ENCODE measurements at regions not wholly inside any gene's neighbourhood (a gene's known extent, or its start where the extent isn't known, plus 50 kb on each side); places are given as distances from the start of the nearest gene placed in this dataset.

DNA sequence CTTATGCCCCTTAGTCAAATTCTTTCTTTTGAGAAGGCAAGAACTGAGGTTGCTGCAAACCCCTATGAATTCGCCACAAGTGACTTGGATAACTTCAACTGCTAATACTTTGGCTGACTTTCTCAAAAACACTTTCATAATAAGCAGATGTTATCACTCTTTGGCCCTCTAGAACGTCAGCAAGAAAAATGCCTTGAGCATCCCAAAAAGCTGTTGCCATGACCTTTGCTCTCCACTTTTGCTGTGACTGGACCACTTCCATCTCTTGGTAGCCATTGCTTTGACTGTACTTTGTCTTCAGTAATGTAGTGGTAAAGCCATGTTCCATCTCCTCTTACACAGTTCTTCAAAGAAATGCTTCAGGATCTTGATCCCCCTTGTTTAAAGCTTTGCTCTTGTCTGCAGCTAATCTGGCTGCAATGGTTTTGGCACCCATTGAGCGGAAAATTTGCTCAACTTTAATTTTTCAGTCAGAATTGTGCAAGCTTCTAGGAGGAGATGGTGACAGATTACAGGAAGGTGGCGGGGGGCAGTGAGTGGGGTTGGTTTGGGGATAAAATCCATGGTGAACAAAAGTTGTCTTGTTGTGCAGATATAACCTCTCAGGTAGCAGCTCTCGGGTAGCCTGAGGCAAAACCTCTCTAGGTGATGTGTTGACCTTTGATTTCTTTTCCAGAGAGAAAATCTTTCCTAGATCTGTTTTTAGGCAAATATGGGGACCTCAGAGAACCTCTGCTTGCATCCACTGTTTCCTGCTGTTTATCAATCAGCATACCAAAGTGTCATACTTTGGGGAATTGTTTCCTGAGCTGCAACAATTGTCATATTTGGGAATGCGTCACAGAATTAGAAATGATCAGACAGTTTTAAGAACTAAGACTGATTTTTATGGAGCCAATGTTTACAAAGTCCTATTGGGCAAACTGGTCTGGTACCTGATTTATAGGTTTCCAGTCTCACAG lies 83.6 kb downstream of the CCR1 start:
- DNase-seq: no peak
- H3K36me3 Mint-ChIP-seq: peaks cover 0 to 5% (median 0%) of the 10 kb centered on the region in 3 donors
- H3K4me1 Mint-ChIP-seq: peaks cover 10 to 18% of the 10 kb centered on the region in 2 donors
- H3K27ac Mint-ChIP-seq: no peak overlapping the region
- no peak overlapping the region for H3K4me3 Mint-ChIP-seq
- peaks cover 0 to 4% (median 2%) of the 10 kb centered on the region in 3 donors for H3K27me3 Mint-ChIP-seq (ENCODE audit: low read depth in 3 of 3)
- H3K9me3 Mint-ChIP-seq: no peaks in the 10 kb centered on the region

DNA sequence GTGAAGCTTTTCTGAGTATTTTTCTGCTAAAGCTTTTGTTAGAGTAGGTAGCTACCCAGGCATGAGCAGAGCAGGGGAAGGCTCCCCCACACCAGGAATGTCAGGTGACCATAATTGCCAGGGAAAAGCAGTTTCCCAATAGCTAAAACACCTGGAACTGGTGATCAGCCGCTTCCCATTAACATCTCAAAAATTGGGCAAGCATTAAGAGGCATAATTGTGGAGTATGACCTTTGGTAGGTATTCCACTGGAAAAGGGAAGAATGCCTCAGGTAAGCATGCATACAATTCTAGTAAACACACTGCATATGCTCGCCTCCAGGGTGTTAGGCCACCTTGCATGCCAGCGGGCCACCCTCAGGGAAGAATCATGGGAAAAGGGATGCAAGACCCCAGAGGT lies 84.5 kb downstream of the CCR1 start:
- H3K9me3 Mint-ChIP-seq: no peaks in the 10 kb centered on the region
- H3K27me3 Mint-ChIP-seq (ENCODE audit: low read depth in 3 of 3): peaks cover 0 to 4% (median 2%) of the 10 kb centered on the region in 3 donors
- peaks cover 0 to 5% (median 0%) of the 10 kb centered on the region in 3 donors for H3K36me3 Mint-ChIP-seq
- peaks cover 5 to 9% of the 10 kb centered on the region in 2 donors for H3K4me1 Mint-ChIP-seq
- H3K4me3 Mint-ChIP-seq: no peak overlapping the region
- DNase-seq: no peak
- no peak overlapping the region for H3K27ac Mint-ChIP-seq

DNA sequence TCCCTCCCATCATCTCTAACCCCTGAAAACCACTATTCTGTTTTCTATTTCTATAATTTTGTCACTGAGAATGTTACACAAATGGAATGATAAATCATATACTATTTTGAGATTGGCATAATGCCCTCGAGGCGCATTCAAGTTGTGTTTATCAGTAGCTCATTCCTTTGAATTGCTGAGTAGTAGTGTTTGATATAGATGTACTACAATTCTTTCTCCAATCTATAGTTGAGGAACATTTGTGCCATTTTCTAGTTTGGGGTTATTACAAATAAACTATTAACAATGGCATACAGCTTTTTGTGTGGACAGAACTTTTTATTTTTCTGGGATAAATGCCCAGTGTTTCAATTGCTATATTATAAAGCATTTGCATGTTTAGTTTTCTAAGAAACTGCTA lies 86.0 kb downstream of the CCR1 start:
- Mint-ChIP-seq H3K27ac (no peak overlapping the region), H3K36me3 (peaks cover 0 to 5% (median 0%) of the 10 kb centered on the region in 3 donors), H3K27me3 (ENCODE audit: low read depth in 3 of 3) (peaks cover 0 to 2% (median 2%) of the 10 kb centered on the region in 3 donors), H3K4me3 (no peak overlapping the region), H3K9me3 (no peaks in the 10 kb centered on the region), H3K4me1 (peaks cover 5 to 8% of the 10 kb centered on the region in 2 donors)
- no peak for DNase-seq

DNA sequence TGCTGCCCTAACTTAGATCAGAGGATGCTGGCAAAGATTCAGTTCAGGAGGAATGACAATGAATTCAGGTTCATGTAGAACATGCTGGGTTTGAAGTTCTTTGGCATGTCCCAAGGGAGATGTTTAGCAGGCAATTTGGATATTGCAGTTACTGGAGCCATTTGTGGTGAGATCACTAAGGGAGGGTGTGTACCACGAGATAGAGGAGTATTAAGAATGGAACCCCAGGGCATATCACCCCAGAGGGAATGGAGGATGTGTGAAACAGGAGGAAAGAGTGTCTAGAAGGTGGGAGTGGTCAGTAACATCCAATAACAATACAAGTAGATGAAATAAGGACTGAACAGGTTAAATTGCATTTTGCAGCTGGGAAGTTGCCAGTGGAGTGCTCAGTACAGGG lies 87.1 kb downstream of the CCR1 start:
- Mint-ChIP-seq H3K4me3 (no peak overlapping the region), H3K4me1 (peaks cover 5 to 8% of the 10 kb centered on the region in 2 donors), H3K9me3 (no peaks in the 10 kb centered on the region), H3K36me3 (peaks cover 0 to 5% (median 0%) of the 10 kb centered on the region in 3 donors), H3K27ac (peak overlapping the region in 1 of 6 donors; percentile 34), H3K27me3 (ENCODE audit: low read depth in 3 of 3) (peaks cover 0 to 2% (median 2%) of the 10 kb centered on the region in 3 donors)
- no peak for DNase-seq

DNA sequence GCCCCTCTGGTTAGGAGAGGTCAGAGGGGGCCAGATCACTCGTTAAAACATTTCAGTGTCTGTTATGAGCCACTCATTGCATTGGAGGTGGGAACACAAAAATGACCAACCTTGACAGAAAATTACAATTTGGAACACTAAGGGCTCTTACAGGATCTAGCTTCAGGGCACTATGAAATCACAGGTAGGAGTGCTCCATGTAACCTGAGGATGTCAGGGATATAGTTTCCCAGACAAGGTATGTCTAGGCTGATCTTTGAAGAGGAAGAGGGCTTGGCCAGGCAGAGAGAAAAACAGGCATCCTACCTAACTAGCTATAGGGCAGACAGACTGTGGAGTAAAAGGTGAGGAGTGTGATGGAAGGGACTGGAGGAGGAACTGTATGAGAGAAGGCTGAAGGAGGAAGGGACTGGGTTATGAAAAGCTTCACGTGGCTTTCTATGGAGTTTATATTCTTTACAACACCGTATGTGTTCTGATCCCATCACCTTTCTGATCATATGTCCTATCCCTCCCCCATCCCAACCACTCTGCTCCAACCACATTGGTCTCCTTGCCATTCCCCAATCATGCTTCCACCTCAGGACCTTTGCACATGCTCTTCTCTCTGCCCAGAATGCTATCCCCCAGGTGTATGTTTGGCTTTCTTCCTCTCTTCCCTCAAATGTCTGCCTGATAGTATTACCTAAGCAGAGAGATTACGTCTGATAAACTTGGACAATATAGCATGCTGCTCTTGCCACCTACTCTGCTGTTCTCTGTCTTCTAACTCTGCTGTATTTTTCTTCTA lies 88.2 kb downstream of the CCR1 start:
- DNase-seq: no peak
- H3K4me1 Mint-ChIP-seq: peaks cover 5 to 8% of the 10 kb centered on the region in 2 donors
- H3K4me3 Mint-ChIP-seq: no peak overlapping the region
- H3K9me3 Mint-ChIP-seq: no peaks in the 10 kb centered on the region
- H3K36me3 Mint-ChIP-seq: peaks cover 0 to 5% (median 0%) of the 10 kb centered on the region in 3 donors
- peaks cover 0 to 2% (median 2%) of the 10 kb centered on the region in 3 donors for H3K27me3 Mint-ChIP-seq (ENCODE audit: low read depth in 3 of 3)
- peak overlapping the region in 1 of 6 donors; percentile 22 for H3K27ac Mint-ChIP-seq

DNA sequence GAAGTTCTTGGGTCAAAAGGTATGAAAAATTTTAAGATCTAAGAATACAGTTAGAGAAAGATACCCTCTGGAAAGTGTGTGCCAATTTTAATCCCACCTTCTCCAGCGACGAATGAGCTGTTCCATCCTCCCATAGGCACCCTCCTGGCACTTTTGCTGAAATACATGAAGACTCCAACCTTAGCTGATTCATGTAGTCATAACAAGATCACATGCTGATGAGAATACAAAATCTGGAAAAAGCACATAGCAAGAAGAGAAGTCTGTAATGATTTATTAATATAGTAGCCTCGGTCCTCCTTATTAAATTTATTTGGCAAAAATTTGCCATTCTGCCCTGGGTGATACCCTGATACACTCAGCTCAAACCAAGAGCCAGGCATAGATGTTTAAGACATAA lies 88.9 kb downstream of the CCR1 start:
- Mint-ChIP-seq H3K27me3 (ENCODE audit: low read depth in 3 of 3) (peaks cover 0 to 2% (median 2%) of the 10 kb centered on the region in 3 donors), H3K27ac (no peak overlapping the region)
- DNase-seq: no peak

DNA sequence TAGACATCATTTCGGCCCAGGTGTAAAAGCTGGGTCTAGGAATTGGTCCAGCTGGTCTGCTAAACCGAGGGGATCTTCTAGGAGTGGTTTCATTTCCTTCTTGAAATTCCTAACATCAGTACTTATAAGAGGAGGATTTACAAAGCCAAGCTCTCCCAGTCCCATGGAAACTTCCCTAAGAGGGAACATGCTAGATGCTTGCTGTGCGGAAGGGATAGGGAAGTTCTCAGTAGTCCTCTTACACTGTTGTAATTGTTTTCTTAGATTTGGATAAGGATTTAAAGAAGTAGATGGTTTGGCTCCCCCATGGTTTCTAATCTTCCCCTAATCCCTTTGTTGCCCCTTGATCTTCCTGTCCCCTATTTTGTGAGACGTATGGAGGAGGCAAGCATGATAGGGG lies 89.7 kb upstream of the XCR1 start:
- H3K27ac Mint-ChIP-seq: no peak overlapping the region
- peaks cover 0 to 2% (median 2%) of the 10 kb centered on the region in 3 donors for H3K27me3 Mint-ChIP-seq (ENCODE audit: low read depth in 3 of 3)
- no peak overlapping the region for H3K4me3 Mint-ChIP-seq
- peaks cover 8 to 10% of the 10 kb centered on the region in 2 donors for H3K4me1 Mint-ChIP-seq
- no peak for DNase-seq
- no peaks in the 10 kb centered on the region for H3K9me3 Mint-ChIP-seq
- H3K36me3 Mint-ChIP-seq: peaks cover 0 to 5% (median 0%) of the 10 kb centered on the region in 3 donors

More for the DNA sequence above, 88.9 kb downstream of the CCR1 start:
- Mint-ChIP-seq H3K9me3 (no peaks in the 10 kb centered on the region), H3K4me1 (peaks cover under 1 to 3% of the 10 kb centered on the region in 2 donors), H3K36me3 (peaks cover 0 to 5% (median 0%) of the 10 kb centered on the region in 3 donors), H3K4me3 (no peak overlapping the region)

DNA sequence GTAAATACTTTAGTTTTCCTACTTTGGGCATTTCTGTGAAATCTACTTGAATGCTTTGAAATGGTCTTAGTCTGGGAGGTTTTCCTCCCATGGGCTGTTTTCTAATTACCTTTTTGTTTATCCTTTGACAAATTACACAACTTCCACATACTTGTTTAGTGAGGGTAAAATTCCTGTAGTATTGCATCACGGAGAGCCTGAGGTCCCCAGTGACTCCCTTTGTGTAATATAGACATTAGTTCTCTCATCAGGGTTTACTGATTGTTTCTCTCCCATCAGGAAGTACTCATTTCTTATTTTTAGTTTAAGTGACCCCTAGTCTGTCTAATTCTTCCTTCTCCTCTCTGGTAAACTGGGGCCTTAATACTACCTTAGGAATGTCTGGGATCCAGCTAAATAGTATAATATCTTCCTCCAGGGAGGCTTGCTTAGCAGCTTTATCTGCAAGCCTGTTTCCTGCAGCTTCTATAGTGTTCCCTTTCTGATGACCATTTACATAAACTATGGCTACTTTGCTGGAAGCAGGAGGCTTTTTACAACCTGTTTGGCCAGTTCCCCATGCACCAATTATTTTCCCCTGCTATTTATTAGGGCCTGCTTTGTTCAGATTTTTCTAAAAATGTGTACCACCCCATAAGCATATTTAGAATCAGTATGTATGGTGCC lies 87.2 kb upstream of the XCR1 start:
- Mint-ChIP-seq H3K36me3 (no peaks in the 10 kb centered on the region), H3K27me3 (ENCODE audit: low read depth in 3 of 3) (peaks cover 0 to 2% (median 1%) of the 10 kb centered on the region in 3 donors), H3K4me3 (no peak overlapping the region), H3K27ac (peak overlapping the region in 1 of 6 donors; percentile 19), H3K9me3 (no peaks in the 10 kb centered on the region), H3K4me1 (peaks cover 33% of the 10 kb centered on the region in 2 donors)
- DNase-seq: no peak

DNA sequence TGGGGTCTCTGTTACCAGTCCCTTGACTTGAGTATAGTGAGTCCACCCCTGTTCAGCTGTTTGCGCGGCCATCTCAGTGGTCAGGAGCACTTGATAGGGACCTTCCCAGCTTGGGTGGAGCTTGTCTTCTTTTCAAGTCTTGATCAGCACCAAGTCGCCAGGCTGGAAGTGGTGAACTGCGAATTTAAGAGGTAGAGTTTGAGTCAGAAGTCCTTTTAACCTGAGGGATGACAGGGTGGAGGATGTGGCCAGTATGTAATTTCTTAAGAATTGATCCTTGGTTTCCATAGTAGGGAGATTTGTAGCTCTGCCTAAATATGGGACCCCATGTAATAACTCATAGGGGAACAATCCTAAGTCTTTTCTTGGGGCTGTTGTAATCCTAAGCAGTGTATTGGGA lies 86.3 kb upstream of the XCR1 start:
- no peak overlapping the region for H3K4me3 Mint-ChIP-seq
- H3K27ac Mint-ChIP-seq: peak overlapping the region in 1 of 6 donors; percentile 22
- peaks cover 0 to 5% (median 2%) of the 10 kb centered on the region in 3 donors for H3K27me3 Mint-ChIP-seq (ENCODE audit: low read depth in 3 of 3)
- H3K4me1 Mint-ChIP-seq: peaks cover 41 to 42% of the 10 kb centered on the region in 2 donors
- no peak for DNase-seq
- H3K9me3 Mint-ChIP-seq: no peaks in the 10 kb centered on the region
- H3K36me3 Mint-ChIP-seq: peaks cover 0 to 3% (median 0%) of the 10 kb centered on the region in 3 donors

DNA sequence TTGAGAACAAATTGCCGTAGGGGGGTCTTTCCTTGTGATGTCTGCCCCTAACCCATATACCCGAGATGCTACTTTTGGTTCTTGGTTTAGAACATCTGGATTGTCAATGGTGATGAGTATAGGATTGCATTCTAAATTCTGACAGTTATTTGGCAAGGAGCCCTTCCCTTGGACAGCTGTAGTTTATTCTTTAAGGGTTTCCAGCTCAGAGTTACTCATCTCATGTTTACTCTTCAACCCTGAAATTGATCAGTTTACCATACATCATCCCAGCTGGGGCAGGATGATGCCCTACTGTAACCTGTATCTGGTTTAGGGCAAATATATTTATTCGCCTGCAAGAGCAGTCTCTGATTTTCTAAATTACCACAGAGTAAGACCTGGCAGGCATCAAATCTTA lies 85.7 kb upstream of the XCR1 start:
- H3K36me3 Mint-ChIP-seq: peaks cover 0 to 3% (median 0%) of the 10 kb centered on the region in 3 donors

DNA sequence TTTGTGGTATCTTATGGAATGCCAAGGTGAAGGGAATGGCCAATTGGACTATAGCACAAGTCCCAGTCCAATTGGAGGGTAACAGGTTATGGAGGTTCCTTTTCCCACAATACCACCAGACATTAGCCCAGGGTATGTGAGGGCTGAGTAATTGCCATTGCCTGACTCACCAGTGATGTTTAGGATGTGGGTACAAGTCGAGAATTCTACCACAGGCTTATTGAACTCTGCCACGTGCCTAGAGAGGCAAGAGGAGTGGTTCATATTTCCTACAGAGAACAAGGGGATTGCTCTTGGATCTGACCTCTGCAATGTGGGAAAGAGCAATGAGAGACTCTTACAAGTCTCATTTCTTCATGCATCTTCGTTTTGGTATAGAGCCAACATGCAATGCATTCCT lies 85.0 kb upstream of the XCR1 start:
- no peak overlapping the region for H3K4me3 Mint-ChIP-seq
- H3K27ac Mint-ChIP-seq: peak overlapping the region in 3 of 6 donors; percentile 10 to 60 (median 34)
- H3K9me3 Mint-ChIP-seq: no peaks in the 10 kb centered on the region
- peaks cover 55% of the 10 kb centered on the region in 2 donors for H3K4me1 Mint-ChIP-seq
- H3K36me3 Mint-ChIP-seq: peaks cover 0 to 3% (median 0%) of the 10 kb centered on the region in 3 donors
- DNase-seq: no peak
- peaks cover 3 to 5% (median 5%) of the 10 kb centered on the region in 3 donors for H3K27me3 Mint-ChIP-seq (ENCODE audit: low read depth in 3 of 3)

More for the DNA sequence above, 85.7 kb upstream of the XCR1 start:
- Mint-ChIP-seq H3K4me3 (no peak overlapping the region), H3K27ac (no peak overlapping the region), H3K4me1 (peaks cover 48% of the 10 kb centered on the region in 2 donors), H3K9me3 (no peaks in the 10 kb centered on the region), H3K27me3 (ENCODE audit: low read depth in 3 of 3) (peaks cover 0 to 5% (median 2%) of the 10 kb centered on the region in 3 donors)
- no peak for DNase-seq

DNA sequence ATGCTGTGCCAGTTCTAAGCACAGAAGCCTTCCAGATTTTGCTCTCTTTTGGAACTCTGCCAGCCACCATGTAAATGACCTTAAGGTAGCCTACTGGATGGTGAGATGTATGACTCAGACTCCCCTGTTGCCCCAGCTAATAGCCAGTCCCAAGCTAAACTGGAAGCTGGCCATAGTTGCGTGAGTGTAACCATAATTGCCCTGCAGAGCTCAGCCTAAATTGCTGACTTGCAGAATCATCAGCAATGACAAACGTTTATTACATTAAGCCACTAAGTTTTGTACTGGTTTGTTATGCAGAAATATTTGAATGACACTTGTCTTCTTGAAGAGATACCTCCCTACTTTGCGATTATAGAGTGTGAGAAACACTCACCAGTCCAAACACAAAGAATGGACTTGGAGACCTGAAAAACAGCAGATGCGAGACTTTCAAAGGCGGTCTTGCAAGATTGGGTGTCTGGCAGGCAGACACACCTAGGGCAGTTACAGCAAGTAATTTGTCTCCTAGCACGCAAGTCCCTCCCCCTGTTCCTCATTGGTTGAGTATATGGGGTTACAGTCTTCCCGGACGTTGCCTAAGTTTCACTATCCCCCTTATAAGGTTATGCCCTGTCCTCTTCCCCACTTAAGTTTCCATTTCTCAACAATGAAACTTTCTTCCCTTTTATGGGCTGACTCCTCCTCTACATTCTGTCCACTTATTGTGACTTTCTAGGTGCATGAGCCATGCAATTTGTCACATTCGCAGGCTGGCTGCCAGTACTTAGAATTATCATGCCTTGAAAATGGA lies 83.6 kb upstream of the XCR1 start:
- Mint-ChIP-seq H3K36me3 (peaks cover 0 to 3% (median 0%) of the 10 kb centered on the region in 3 donors), H3K27ac (peak overlapping the region; percentile 76 to 95 (median 82)), H3K27me3 (ENCODE audit: low read depth in 3 of 3) (peaks cover 3 to 5% (median 5%) of the 10 kb centered on the region in 3 donors), H3K4me1 (peaks cover 68 to 69% of the 10 kb centered on the region in 2 donors), H3K4me3 (peak overlapping the region; percentile 33 to 73 (median 61)), H3K9me3 (no peaks in the 10 kb centered on the region)
- peak in 2 of 3 donors; percentile 23 to 43 for DNase-seq

All from immature natural killer cell (primary cell).